ENCODE measurements at regions not wholly inside any gene's neighbourhood (a gene's known extent, or its start where the extent isn't known, plus 50 kb on each side); places are given as distances from the start of the nearest gene placed in this dataset.

GRCh38 chr15:39153716-39154115, 427.2 kb upstream of the THBS1 start:
- no peaks in the 10 kb centered on the region for H3K9me3 ChIP-seq (ENCODE audit: low read length)
- no peaks in the 10 kb centered on the region for H3K27me3 ChIP-seq (ENCODE audit: insufficient read depth, low read depth, low read length)
- H3F3A ChIP-seq (ENCODE audit: insufficient read depth, low read length, poor library complexity, severe bottlenecking): no peaks in the 10 kb centered on the region

DNA sequence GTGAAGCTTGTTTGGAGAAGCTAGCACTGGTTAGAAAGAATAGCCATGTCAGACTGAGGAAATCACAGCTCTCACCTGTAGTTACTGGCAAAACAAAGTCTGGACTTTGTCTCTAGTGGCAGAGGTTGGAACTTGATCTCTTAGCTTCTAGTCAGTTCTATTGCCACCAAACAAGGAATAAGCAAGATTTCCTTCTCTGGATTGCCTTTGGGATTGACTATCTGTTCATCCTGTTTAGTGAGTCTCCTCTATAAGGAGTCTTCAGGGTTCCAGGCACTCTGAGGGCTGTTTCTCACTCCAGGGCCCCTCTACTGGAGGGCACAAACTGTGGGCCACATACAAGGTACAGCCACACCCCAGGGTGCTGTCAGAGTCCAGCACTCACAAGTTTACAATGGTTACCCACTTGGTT, 426.6 kb upstream of the THBS1 start:
- no peaks in the 10 kb centered on the region for H3K36me3 ChIP-seq (ENCODE audit: insufficient read depth, low read length)
- no peaks in the 10 kb centered on the region for H3K79me2 ChIP-seq (replicated peaks; ENCODE audit: insufficient read depth, low read length)
- no peaks in the 10 kb centered on the region for H3K9me3 ChIP-seq (ENCODE audit: low read length)
- TF ChIP-seq SMC3 (conservative IDR thresholded peaks at IDR 0.05; ENCODE audit: poor library complexity) (no peak), TAF1 (IDR thresholded peaks at IDR 0.05; ENCODE audit: low read depth) (no peak), CTCF (IDR thresholded peaks at IDR 0.05; ENCODE audit: poor library complexity, severe bottlenecking) (no peak), REST (IDR thresholded peaks at IDR 0.05; ENCODE audit: borderline replicate concordance) (no peak), MXI1 (conservative IDR thresholded peaks at IDR 0.05; ENCODE audit: poor library complexity, severe bottlenecking) (no peak), EP300 (conservative IDR thresholded peaks at IDR 0.05; ENCODE audit: poor library complexity, severe bottlenecking) (no peak)
- no peak overlapping the region for H3K4me3 ChIP-seq (ENCODE audit: low read length)
- H3K27me3 ChIP-seq (ENCODE audit: insufficient read depth, low read depth, low read length): no peaks in the 10 kb centered on the region
- H3K4me2 ChIP-seq (ENCODE audit: low read length): no peak overlapping the region
- H3K27ac ChIP-seq (ENCODE audit: low read length): no peak overlapping the region
- H3F3A ChIP-seq (ENCODE audit: insufficient read depth, low read length, poor library complexity, severe bottlenecking): no peaks in the 10 kb centered on the region
- H3K9me2 ChIP-seq (ENCODE audit: insufficient read depth, low read length): no peaks in the 10 kb centered on the region
- no peak overlapping the region for H3K9ac ChIP-seq (ENCODE audit: low read length)
- H4K20me1 ChIP-seq (ENCODE audit: insufficient read depth): no peaks in the 10 kb centered on the region
- no peak overlapping the region for H2AFZ ChIP-seq (ENCODE audit: low read depth, low read length)

More at GRCh38 chr15:39153716-39154115, 427.2 kb upstream of the THBS1 start:
- Histone ChIP-seq H3K9me2 (ENCODE audit: insufficient read depth, low read length) (no peaks in the 10 kb centered on the region), H3K79me2 (replicated peaks; ENCODE audit: insufficient read depth, low read length) (no peaks in the 10 kb centered on the region), H4K20me1 (ENCODE audit: insufficient read depth) (no peaks in the 10 kb centered on the region), H3K4me3 (ENCODE audit: low read length) (no peak overlapping the region), H3K27ac (ENCODE audit: low read length) (no peak overlapping the region), H3K36me3 (ENCODE audit: insufficient read depth, low read length) (no peaks in the 10 kb centered on the region), H2AFZ (ENCODE audit: low read depth, low read length) (no peak overlapping the region), H3K4me2 (ENCODE audit: low read length) (peak overlapping the region; percentile 26), H3K9ac (ENCODE audit: low read length) (no peak overlapping the region)
- TF ChIP-seq EP300 (conservative IDR thresholded peaks at IDR 0.05; ENCODE audit: poor library complexity, severe bottlenecking) (peak; percentile 41), SMC3 (conservative IDR thresholded peaks at IDR 0.05; ENCODE audit: poor library complexity) (no peak), REST (IDR thresholded peaks at IDR 0.05; ENCODE audit: borderline replicate concordance) (peak; percentile 63), POLR2AphosphoS5 (IDR thresholded peaks at IDR 0.05) (peak; percentile 33), TAF1 (IDR thresholded peaks at IDR 0.05; ENCODE audit: low read depth) (no peak), RAD21 (conservative IDR thresholded peaks at IDR 0.05) (no peak)
